ENCODE measurements at regions not wholly inside any gene's neighbourhood (a gene's known extent, or its start where the extent isn't known, plus 50 kb on each side); places are given as distances from the start of the nearest gene placed in this dataset.
A peak's percentile ranks its signal among the peaks of the same experiment; 100 is the strongest.
"Not testable (repeated sequence)": the region's sequence is repeated elsewhere in the genome, so short reads cannot be mapped to it uniquely, and the experiment has no call there.

- DNase-seq (ENCODE audit: low read depth), result no peak
These were observed 74.9 kb downstream of the ANKEF1 start for GRCh38 chr20:10109641-10110040.

GRCh38 chr20:10110151-10110550 is 75.4 kb downstream of the ANKEF1 start:
- DNase-seq (ENCODE audit: low read depth), result peak; percentile 71

GRCh38 chr20:10111139-10111958 is 76.6 kb downstream of the ANKEF1 start:
- DNase-seq (ENCODE audit: low read depth), result peak; percentile 64

GRCh38 chr20:10111959-10112250 is 77.1 kb downstream of the ANKEF1 start:
- no peak for DNase-seq (ENCODE audit: low read depth)

GRCh38 chr20:10113746-10114145 is 79.0 kb downstream of the ANKEF1 start:
- DNase-seq (ENCODE audit: low read depth), result peak; percentile 21

GRCh38 chr20:10114598-10114997 is 79.8 kb downstream of the ANKEF1 start:
- no peak for DNase-seq (ENCODE audit: low read depth)

GRCh38 chr20:10115021-10115420 is 80.2 kb downstream of the ANKEF1 start:
- DNase-seq (ENCODE audit: low read depth), result peak; percentile 69

GRCh38 chr20:10119336-10119735 is 84.5 kb downstream of the ANKEF1 start:
- peak; percentile 26 for DNase-seq (ENCODE audit: low read depth)

GRCh38 chr20:10124883-10125282 is 90.1 kb downstream of the ANKEF1 start:
- not testable (repeated sequence) for DNase-seq (ENCODE audit: low read depth)

- peak; percentile 24 for DNase-seq (ENCODE audit: low read depth)
These were observed 91.0 kb downstream of the ANKEF1 start for GRCh38 chr20:10125757-10126156.

GRCh38 chr20:10129749-10130148 is 88.9 kb upstream of the SNAP25 start:
- no peak for DNase-seq (ENCODE audit: low read depth)

GRCh38 chr20:10131732-10132345 is 86.8 kb upstream of the SNAP25 start:
- DNase-seq (ENCODE audit: low read depth), result no peak

GRCh38 chr20:10132387-10132786 is 86.2 kb upstream of the SNAP25 start:
- no peak for DNase-seq (ENCODE audit: low read depth)

- DNase-seq (ENCODE audit: low read depth), result no peak
These were observed 85.1 kb upstream of the SNAP25 start for GRCh38 chr20:10133532-10133931.

- DNase-seq (ENCODE audit: low read depth), result no peak
These were observed 84.5 kb upstream of the SNAP25 start for GRCh38 chr20:10134176-10134575.

GRCh38 chr20:10135438-10135837 is 83.2 kb upstream of the SNAP25 start:
- DNase-seq (ENCODE audit: low read depth), result no peak

- DNase-seq (ENCODE audit: low read depth), result no peak
These were observed 81.6 kb upstream of the SNAP25 start for GRCh38 chr20:10137032-10137431.

GRCh38 chr20:10137533-10137932 is 81.1 kb upstream of the SNAP25 start:
- DNase-seq (ENCODE audit: low read depth), result no peak

GRCh38 chr20:10157549-10157948 is 61.1 kb upstream of the SNAP25 start:
- DNase-seq (ENCODE audit: low read depth), result no peak

GRCh38 chr20:10167040-10167439 is 51.6 kb upstream of the SNAP25 start:
- no peak for DNase-seq (ENCODE audit: low read depth)

GRCh38 chr20:10167594-10167993 is 51.0 kb upstream of the SNAP25 start:
- no peak for DNase-seq (ENCODE audit: low read depth)

Measured in LHCN-M2 (cell line).